UCSD-AML1 (cell line): ENCODE measurements at regions not wholly inside any gene's neighbourhood (a gene's known extent, or its start where the extent isn't known, plus 50 kb on each side); places are given as distances from the start of the nearest gene placed in this dataset.
"Not testable (repeated sequence)": the region's sequence is repeated elsewhere in the genome, so short reads cannot be mapped to it uniquely, and the experiment has no call there.

Source experiments
- DNase-seq: peaks from one replicate; lab custom pipeline; 2025; ENCODE audit not compliant: unreplicated experiment; lab: John Stamatoyannopoulos, UW

GRCh38 chr7:149606826-149607225 lies 109.2 kb upstream of the ZNF746 start:
- no peak for DNase-seq

- no peak for DNase-seq
Observed at GRCh38 chr7:149605696-149606095, 108.1 kb upstream of the ZNF746 start.

DNA sequence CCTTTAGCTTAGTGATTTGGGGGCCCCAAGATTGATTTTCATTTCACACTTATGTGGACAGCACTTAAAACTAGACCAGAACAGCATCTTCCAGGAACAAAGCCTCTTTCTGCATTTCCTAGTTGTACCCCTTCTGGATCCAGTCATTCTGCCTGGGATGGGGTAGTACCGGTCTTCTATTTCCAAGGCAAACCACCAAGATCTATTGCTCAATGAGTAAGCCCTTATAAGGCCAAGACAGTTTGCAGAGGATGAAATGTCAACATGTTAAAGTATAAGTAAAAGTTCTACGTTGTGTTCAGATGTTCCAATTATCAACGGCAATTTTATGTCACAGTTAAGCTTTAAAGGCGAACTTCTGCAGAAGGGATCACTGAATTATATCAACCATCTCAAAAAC lies 106.9 kb upstream of the ZNF746 start:
- no peak for DNase-seq

GRCh38 chr7:149600669-149601330 lies 103.2 kb upstream of the ZNF746 start:
- not testable (repeated sequence) for DNase-seq

- DNase-seq: no peak
Observed at GRCh38 chr7:149599636-149600206, 102.1 kb upstream of the ZNF746 start.

GRCh38 chr7:149598721-149599308 lies 101.2 kb upstream of the ZNF746 start:
- DNase-seq: peak; percentile 8

GRCh38 chr7:149597789-149598188 lies 100.2 kb upstream of the ZNF746 start:
- not testable (repeated sequence) for DNase-seq

GRCh38 chr7:149595541-149595940 lies 97.9 kb upstream of the ZNF746 start:
- no peak for DNase-seq

- DNase-seq: no peak
Observed at GRCh38 chr7:149595078-149595477, 97.5 kb upstream of the ZNF746 start.

- DNase-seq: no peak
Observed at GRCh38 chr7:149588930-149589329, 91.3 kb upstream of the ZNF746 start.

- DNase-seq: no peak
Observed at GRCh38 chr7:149586646-149587645, 89.3 kb upstream of the ZNF746 start.

- DNase-seq: no peak
Observed at GRCh38 chr7:149584530-149584929, 86.9 kb upstream of the ZNF746 start.

DNA sequence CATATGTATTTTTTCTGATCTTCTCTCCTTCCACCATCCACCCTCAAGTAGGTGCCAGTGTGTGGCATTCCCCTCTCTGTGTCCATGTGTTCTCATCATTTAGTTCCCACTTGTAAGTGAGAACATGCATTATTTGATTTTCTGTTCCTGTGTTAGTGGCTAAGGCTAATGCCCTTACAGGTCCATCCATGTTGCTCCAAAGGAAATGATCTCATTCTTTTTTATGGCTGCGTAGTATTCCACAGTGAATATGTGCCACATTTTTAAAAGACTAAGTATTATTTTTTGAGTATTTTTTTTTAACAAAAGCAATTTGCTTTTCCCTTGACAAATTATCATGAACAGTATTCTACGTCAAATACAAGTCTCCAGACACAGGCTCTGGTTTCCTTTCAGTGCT lies 86.4 kb upstream of the ZNF746 start:
- DNase-seq: no peak

- DNase-seq: no peak
Observed at GRCh38 chr7:149580328-149580727, 82.7 kb upstream of the ZNF746 start.

GRCh38 chr7:149579365-149579764 lies 81.8 kb upstream of the ZNF746 start:
- not testable (repeated sequence) for DNase-seq

DNA sequence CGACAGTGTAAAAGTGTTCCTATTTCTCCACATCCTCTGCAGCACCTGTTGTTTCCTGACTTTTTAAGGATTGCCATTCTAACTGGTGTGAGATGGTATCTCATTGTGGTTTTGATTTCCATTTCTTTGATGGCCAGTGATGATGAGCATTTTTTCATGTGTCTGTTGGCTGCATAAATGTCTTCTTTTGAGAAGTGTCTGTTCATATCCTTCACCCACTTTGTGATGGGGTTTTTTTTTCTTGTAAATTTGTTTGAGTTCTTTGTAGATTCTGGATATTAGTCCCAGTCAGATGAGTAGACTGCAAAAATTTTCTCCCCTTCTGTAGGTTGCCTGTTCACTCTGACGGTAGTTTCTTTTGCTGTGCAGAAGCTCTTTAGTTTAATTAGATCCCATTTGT lies 76.8 kb upstream of the ZNF746 start:
- DNase-seq: not testable (repeated sequence)

GRCh38 chr7:149573519-149573918 lies 75.9 kb upstream of the ZNF746 start:
- DNase-seq: no peak

GRCh38 chr7:149572920-149573319 lies 75.3 kb upstream of the ZNF746 start:
- not testable (repeated sequence) for DNase-seq

DNA sequence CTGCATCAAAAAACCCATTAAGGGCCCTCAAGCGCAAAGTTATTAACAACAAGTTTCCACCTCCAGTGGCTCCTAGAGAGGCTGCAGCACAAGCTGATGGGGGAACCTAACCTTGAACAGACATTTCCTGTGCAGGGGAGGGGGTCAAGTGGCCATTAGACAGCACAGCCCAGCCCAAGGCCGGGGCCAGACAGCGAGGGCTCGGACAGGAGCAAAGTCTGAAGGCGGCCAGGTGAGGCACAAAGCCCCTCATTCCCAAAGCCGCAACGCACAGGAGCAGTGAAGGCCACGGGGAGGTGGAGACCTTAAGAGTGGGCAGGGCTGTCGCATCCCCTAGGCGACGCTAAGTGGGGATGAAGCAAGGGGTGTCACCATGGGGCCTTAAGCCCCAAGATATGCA lies 73.2 kb upstream of the ZNF746 start:
- DNase-seq: no peak

GRCh38 chr7:149569726-149570422 lies 72.3 kb upstream of the ZNF746 start:
- no peak for DNase-seq
